GM19025 (cell line): ENCODE measurements at regions not wholly inside any gene's neighbourhood (a gene's known extent, or its start where the extent isn't known, plus 50 kb on each side); places are given as distances from the start of the nearest gene placed in this dataset.
A peak's percentile ranks its signal among the peaks of the same experiment; 100 is the strongest.
"Not testable (repeated sequence)": the region's sequence is repeated elsewhere in the genome, so short reads cannot be mapped to it uniquely, and the experiment has no call there.

Experiments
- ATAC-seq: cut with Tn5 transposase; IDR thresholded peaks from one replicate; pipeline ENCODE4 v1.9.1; 2021; ENCODE audit warnings: mild to moderate bottlenecking, low read depth, moderate library complexity; ENCODE audit not compliant: unreplicated experiment

DNA sequence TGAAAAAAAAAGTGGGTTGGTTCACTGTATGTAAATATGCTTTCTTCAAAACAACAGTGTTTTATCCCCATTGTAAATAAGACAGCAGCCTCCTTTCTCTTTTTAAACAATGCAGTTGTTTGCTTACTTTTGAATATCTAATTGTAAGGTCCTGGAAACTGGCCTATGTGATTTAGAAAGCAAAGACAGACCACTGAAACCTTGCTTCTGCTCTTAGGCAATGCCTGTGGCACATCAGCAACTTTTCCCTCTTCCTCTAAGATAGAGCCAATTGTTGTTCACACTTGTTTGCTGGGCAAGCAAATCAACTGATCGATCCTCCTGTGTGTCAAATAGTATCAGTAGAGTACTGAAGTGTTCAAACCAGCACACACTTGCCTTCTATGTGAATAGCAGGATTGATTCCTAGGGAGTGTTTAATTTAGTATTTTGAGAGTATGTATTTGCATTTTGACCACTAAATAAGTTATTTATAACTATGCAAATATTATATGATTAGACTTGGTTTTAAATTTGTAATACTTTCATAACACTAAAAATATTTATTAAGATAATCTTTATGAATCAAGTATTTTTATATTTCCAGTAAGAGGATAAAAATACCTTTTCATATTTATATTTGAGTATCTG lies 55.4 kb upstream of the GRPR start:
- ATAC-seq: peak; percentile 85

DNA sequence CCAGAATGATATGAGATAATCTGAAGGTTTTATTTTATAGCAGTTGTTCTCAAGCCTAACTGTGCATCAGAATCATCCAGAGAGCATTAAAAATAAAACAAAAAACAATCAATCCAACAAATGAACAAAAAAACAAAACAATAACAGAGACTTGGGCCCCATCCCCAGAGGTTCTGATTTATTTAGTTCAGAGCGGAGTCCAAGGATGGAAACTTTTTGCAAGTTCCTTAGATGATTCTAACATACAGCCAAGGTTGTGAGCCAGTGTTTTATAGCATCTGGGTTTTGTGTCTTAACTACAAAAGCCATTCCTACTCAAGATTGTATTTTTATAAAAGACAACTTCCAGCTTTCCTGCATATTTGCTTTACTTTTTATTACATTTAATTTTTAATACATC lies 59.4 kb upstream of the GRPR start:
- ATAC-seq: no peak

DNA sequence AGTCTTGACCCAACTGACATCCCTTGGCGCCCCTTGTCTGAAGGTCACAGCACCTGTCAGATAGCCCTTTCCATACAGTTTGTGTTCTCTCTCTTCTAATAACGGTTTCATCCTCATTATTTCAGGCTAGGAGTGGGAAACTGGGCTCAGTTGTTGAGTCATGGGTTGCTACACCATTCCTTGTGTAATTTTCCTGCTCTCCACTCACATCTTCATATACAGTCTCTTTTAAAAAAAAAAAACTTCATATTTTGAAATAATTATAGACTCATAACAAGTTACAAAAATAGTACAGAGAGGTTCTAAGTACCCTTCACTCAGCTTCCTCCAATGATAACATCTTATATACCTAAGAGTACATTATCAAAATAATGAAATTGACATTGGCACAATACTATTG lies 60.2 kb upstream of the GRPR start:
- ATAC-seq: no peak

DNA sequence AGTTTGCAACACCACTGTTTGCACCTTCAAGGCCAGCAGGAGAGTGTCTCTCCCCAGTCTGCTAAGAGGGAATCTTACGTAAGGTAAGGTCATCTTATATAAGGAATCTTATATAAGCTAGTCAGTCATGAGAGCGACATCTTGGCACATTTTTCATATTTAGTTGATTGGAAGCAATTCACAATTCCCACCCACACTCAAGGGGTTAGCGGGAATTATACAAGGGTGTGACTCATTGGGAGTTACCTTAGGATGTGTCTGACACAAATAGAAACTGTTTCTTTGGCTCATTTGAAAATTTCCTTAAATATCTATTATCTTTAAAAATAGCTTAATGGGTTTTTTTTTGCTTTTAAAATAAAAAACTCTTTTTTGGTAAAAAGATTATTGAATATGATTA lies 62.1 kb upstream of the GRPR start:
- no peak for ATAC-seq

DNA sequence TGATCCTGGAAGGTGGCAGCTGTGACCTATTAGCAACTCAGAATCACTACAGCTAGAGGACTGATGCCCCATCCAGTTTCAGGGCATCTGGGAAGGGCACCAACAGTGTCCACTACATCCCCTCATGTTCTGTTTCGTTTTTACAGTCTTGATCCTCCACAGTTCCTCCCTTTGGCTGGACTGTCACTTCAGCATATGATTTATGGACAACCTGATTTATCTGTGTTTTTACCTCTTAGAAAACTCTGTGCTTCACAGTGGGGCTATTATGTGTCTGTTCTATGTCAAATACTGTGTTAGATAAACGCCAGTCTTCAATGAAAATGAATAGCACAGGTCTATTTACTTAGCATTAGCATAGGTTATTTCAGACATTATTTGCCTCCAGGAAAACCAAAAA lies 63.1 kb upstream of the GRPR start:
- no peak for ATAC-seq

DNA sequence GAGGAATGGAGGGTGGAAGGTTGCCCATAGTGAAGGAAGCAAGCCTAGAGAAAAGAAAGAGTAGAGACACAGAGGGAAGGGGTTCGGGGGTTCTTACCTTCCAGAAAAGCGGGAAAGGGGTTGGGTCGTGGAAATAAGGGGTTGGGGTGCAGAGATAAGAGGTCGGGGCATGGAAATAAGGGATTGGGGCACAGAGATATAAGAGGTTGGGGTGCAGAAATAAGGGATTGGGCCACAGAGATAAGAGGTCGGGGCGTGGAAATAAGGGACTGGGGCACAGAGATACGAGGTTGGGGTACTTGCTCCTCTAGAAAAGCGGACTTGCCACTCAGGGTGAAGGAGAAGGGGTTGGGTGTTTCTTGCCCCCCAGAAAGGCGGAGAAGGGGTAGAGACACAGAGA lies 74.2 kb upstream of the GRPR start:
- not testable (repeated sequence) for ATAC-seq

DNA sequence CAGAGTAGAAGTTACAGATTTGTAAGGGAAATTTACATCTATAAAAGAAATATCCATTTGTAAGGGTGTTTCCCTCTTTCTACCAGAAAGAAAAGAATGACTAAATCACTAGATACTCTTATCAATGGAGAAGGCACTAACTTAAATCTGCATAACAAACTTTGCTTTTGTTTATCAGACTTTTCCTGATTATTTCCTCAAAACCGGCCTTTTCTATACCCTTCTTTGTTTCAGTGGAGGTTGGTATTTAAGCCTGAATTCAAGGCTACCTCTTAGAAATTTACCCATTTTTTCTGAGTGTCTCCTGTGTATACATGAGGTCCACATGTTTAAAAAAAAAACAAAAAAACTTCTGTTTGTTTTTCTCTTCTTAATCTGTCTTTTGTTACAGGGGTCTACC lies 80.4 kb upstream of the GRPR start:
- no peak for ATAC-seq

DNA sequence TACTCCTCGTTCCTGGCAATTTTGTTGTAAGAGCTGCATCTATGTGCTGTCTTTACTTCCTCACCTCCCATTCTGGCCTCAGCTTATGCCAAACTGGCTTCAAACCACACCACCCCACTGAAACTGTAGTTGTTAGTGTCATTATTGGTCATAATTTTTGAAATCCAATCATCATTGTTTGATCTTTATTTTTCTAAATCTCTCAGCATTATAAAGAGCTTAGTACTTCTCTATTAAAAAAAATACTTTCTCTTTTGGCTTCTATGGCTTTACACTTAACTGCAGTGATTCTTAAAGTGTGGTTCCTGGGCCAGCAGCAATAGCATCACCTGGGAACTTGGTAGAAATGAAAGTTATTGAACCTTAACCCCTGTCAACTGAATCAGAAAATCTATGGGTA lies 83.5 kb upstream of the GRPR start:
- no peak for ATAC-seq

DNA sequence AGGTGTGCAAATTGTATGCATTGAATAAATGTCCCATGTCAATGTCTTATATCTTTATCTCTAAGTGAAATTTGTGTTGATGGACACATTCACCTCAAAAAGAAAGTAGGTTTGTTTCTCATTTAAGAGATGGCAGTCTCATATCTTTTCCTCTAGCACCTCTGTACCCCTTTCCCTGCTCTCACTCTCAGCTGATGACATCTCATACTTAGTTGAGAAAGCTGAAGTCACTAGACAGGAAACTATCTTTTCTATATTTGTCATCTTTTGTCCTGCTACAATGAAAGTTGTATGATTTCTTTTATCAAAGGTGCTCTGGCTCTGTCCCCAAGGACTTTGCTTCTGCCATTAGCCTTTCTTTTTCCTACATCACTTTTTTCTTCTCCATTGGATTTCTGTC lies 84.0 kb upstream of the GRPR start:
- no peak for ATAC-seq

DNA sequence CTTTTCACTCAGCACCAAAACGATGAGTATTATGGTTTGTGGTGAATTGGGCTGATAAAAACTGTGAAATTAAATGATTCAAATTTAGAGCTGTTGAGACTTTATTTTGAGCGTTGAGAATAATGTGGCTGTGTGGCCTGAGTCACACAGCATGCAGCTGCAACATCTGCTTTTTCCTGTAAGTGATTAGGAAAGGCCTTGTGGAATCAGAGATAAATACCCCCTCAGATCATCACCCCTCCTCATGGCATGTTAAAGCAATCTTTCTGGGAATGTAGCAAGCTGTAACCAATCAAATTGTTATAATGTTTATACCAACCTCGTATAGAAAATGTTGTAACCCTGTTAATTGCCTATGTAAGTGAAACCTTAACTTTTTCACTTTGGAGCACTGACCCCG lies 90.0 kb upstream of the GRPR start:
- no peak for ATAC-seq

DNA sequence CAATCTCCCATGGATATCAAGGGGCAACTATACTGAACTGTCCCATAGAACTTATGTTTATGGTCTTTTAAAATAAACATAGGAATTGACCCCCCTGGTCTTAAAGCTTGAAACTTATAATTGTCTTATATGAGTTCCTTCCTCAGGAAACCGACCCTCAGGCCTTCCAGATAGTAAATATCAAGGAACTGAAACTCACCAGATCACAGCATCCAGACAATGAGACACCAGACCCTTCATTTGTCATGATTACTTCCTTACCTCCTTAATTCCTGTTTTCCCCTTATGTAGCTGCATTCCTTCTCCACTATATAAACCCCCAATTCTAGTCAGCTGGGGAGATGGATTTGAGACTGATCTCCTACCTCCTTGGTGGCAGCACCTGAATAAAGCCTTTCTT lies 94.8 kb upstream of the GRPR start:
- ATAC-seq: no peak

DNA sequence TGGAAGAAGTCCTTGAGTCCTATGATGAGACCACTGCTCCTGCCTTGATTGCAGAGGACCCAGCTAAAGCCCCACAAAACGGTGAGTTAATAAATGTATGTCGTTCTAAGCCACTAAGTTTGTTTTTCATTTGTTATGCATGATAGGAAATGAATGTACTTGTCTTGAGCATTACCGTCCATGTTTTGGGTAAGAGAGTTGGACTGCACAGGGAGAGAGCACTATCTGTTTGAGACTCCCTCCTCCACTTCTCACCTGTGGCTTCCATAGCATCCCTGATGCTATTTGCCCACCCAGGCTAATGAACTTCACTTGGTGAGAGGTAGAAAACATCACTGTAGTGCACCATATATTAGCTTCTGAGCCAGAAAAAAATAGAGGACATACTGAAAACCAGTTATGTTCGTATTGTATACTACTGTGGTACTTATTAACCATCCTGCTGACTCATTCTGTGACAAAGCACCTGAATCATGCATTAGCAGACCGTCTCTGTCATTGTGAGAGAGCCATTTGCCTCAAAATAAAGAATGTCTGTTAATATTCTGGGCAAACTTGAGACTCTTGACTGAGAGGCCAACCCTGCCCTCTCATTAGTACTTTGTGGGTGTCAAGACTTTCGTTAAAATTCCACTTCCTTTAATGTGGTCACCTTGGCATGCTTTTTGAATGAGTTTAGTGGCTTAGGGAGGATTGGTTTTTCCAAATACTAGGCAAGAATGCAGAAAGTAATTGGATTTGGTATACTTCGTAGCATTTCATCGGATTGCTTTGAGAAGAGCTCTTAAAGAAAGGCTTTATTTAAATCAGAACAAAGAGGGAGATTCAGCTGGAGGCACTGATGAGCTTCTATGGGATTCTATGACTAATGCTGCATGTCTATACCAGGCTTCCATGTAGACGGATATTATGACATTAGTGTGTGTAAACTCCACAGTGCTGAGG lies 99.3 kb upstream of the GRPR start:
- peak; percentile 94 for ATAC-seq

DNA sequence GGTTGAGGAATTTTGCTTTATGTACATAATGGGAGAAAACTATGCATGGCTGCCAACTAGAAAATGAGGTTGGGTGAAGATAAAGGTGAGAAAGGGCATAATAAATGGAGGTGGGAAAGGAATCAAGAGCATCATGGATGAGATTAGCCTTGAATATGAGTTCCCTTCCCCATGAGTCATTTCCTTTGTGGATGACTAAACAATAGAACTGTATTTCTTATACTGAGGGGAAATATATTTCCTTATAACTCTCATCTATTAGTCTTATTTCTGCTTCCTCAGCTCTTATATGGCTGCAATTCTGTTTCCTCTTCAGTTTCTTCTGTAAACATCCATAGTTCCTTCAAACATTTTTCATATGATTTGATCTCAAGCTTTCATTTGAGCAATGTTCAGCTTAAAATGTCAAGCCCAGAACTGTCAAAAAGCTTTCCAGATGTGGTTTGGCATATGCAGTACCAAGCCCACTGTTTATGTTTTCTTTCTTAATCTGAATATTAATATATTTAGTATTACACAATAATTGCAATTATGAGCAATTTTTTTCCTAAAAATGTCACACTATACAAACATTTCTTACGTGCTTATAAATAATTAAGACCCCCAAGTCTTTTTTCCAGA lies 100.7 kb upstream of the GRPR start:
- no peak for ATAC-seq

DNA sequence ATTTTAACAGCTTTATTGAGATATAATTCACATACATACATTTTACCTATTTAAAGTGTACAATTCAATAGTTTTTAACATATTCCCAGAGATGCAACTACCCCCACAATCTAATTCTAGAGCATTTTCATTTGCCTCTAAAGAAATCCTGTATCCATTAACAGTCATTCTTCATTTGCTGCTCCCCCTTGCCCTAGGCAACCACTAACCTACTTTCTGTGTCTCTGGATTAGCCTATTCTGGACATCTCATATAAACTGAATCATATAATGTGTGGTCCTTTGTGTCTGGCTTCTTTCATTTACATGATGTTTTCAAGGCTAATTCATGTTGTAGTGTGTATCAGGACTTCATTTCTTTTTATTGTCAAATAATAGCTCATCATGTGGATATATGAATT lies 105.1 kb upstream of the GRPR start:
- no peak for ATAC-seq

DNA sequence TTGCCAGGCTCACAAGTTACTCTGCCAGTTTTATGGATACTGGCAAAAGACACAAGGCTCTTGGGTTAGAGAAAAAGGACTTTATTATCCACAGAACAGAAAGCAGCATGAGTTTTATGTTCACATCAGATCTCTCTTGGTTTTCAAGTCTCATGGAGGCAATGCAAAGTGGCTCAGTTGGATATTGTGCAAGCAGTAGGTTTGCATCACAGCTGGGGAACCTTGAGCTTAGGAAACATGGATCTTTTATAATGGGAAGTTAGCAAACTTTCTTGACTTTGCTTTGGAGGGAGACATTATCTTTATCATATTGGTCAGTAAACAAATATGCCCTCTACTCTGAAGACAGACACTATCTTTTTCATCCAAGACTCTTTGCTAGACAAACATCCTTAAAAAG lies 109.2 kb upstream of the GRPR start:
- ATAC-seq: no peak

DNA sequence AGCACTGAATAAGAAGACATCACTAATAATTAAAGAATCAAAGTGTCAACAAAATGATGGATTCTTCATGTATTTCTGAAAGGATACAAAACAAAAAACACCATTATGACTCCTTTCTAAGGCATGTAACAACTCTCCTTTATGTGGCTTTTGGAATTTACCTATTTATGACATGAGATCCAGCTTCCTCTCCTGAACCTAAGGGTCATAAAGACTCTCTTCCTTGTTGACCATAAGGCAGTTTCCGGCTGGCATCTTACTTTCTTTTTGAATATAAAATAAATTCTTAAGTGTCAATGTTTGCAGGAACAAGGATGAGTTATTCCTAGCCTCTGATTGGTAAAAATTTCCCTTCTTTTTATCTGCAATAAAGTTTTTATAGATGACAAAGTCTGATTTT lies 111.1 kb upstream of the GRPR start:
- ATAC-seq: no peak

DNA sequence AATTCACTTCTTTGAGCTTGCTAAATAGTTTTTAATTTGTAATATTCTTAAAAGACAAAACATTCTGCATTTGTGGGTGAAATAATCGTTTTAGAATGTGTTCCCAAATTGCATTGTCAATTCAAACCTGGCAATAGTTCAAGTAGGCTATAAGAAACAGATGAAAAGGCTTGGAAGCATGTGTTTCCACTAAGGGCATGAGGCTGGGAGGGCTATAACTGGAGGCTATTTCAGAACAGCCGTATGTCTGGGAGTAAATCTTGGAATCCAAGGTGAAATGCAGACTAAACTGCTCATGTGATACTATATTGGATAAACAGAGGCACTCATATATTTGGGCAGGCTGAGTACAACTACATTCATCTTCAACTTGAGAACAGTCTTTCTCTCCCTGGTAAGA lies 117.4 kb upstream of the GRPR start:
- ATAC-seq: no peak

DNA sequence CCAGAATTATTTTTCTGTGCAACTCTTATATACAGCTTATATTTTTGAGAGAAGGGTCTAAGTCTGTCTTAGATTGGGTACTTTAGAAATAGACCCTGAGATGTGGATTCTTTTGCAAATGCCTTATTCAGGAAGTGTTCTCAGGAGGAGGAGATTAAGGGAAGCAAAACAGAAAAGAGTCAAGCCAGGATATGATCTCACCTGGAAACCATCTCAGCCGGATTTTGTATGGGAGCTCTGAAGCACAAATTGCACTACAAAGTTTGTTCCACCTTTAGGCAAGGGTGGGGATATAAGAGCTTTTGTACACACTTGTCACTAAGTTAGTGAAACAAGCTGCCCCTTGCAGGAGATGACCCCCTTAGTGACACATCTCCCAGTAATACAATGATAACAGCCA lies 121.2 kb upstream of the GRPR start:
- no peak for ATAC-seq

DNA sequence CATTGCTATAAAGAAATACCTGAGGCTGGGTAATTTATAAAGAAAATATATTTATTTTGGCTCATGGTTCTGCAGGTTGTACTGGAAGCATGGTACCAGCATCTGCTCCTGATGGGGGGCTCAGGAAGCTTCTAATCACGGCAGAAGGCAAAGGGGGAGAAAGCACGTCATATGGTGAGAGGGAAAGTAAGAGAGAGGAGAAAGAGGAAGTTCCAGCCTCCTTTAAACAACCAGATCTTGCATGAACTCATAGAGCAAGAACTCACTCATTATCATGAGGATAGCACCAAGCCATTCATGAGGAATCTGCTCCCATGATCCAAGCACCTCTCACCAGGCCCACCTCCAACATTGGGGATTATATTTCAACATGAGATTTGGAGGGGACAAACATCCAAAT lies 125.0 kb upstream of the GRPR start:
- ATAC-seq: no peak

DNA sequence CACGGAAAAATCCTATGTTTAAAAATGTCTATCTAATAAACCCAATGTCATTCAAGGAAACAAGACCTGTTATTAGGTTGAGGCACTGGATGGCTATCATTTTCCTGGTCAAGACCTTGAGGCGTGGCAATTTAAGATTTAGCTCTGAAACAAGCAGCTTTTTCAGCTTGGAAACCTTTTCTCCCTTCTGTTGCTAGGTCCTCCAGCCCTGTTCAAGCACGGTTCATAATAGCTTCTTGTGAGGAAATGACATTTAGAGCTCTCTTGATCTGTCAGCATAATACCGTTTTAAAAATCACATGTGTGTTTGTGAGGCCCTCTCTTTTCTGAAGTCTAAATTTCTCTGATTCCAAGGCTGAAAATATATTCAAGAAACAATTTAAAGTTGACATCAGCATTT lies 133.6 kb upstream of the GRPR start:
- ATAC-seq: no peak

DNA sequence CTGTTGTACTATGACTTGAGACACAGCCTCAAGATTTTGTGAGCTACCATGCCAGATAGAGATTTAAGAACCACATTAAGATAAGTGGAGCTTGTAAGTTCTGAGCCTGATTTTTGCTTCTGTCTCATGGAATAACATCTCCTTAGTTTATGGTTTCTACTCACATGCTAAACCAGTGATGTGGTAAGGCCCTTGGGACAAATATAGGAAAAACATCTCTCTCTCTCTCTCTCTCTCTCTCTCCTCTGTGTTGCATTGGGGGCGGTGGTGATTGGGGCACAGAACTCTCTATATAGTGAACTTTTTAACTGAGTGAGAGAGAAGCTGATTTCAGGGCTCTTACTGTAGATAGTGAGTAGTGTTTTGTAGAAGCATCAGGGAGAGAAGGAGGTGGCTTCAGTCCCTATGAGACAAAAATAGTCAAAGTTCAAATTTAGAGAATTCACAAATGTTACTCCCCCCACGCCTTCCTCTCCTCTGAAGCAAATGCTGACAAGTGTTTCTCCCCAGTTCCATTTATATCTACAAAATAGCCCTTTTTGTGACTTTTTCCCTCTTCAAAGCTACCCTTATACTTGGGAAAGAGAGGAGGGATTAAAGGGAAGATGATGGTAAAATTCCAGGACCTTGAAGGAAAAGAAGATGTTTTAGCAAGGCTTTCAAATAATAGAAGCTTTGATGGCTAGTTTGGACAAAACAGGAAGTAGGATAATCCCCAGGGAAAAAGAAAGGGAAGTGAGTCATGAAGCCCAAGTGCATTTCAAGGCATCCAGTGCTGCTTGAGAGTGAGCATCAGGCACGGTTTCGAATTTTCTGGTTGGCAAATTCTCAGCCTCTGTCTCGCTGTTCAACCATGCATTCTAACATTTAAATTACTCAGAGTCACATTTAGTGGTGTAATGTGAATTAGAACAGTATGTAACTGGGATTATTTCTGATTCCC lies 134.3 kb upstream of the AP1S2 start:
- ATAC-seq: no peak
